RKO (cell line): ENCODE measurements at regions not wholly inside any gene's neighbourhood (a gene's known extent, or its start where the extent isn't known, plus 50 kb on each side); places are given as distances from the start of the nearest gene placed in this dataset.

ENCODE experiments used
- DNase-seq: peaks from one replicate; pipeline ENCODE4 v3.0.0-alpha.2; 2016; ENCODE audit warnings: low spot score

DNA sequence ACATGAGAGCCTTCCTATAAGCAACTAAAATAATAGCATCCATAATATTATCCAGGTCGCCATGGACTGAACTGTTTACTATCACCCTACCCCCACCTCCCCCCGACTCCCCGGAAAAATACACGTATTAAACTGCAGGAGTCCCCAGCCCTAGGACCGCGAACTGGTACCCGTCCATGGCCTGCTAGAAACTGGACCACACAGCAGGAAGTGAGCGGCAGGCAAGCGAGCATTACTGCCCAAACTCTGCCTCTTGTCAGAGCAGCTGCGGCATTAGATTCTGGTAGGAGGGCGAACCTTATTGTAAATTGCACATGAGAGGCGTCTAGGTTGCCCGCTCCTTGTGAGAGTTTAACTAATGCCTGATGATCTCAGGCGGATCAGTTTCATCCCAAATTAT is 405.8 kb upstream of the ADGRL3 start:
- no peak for DNase-seq

DNA sequence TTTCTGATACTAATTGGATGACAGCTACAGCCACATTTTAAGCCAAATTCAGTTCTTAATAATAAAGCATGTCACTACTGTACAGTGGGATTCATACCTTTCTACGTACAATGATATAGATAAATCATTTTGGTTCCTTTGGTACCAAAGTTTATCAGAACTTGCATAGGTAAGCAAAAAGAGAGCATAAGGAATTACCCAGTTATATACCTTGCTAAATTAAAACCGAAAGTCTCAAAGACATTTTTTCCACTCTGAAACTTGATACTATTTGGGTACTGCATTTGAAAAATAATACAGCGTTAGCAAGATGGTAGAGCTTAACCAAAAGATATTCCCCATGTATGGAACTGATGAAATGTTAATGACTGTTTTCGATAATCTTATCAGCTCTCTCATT is 400.9 kb upstream of the ADGRL3 start:
- DNase-seq: no peak

DNA sequence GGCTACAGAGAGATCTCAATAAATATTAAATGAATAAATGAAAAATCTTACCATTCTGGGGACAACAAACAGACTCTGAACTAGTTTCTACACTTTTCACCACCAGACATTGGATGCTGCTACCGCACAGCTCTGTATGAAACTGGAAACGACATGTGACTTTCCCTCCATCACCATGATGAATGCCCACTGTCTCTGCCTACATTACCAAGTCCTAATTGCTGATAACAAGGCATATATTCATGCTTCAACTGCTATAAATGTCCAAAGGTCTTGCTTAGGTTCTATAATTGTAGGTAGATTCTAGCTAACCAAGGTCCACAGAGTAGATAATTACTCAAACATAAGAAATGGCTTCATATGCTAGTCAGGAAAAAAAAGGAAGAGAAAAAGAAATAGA is 399.4 kb upstream of the ADGRL3 start:
- DNase-seq: no peak

DNA sequence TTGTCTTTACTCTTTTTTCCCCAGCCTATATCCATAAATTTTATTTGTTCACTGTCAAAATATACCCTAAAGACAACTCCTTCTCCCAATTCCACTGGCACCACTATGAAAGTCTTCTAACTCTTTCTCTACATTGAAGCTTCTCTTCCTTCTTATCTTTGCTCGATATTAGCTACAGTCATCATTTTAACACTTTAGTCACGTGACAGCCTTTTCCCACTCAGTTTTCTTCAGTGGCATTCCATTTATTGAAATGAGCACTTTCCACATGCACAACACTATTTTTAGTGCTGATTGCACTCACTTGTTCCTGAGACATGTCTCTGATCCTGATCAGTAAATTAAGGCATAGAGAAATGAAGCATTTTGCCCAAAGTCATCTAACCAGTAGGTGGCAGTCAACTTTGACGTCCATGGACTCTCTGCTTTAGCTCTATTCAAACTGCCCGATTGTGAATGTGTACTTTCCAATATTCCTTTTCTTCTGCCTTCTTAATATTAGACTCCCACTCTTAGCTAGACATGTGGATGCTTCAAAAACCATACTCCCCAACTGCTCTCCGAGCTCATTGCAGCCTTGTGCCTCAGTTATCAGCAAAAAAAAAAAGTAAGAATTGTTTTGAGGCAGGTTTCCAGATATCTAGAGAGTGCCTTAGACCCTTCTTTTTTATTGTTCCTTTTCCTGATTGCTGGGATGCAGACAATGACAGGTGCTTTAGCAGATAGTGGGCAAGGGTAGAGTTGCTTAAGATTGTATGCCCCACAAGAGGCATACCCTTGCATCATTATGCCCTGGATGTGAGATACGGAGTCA is 394.4 kb upstream of the ADGRL3 start:
- DNase-seq: peak; percentile 41

DNA sequence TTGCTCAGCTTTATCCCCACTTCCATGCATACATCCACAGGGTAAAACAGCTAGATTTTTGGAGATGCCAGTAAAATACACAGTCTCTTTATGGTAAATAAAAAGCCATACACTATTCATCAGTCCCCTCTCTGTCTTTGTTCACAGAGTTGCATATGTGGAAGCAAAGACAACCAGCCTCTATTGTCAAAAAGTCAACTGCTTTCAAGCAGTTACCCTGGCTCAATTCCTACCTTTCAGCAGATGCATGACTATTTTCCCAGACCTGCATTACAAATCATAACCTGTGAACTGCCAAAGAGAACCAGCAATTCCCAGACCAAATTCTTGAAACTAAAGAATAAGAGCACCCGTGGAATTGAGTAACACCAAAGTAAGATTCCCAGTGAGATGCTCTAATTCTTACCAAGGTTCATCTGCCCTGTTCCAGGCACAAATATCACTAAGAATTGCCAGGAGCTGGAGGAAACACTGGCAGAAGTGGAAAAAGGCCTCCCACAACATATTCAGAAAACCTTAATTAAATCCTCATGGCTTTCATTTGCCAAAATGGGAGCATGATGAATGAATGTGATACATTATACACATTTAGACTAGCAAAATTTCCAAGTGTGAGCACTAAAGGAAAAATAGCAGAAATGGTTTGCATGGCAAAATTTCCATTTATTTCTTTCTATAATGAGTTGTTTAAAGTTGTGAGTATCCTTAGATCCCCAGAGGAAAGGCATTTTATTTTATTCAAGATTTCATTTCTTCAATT is 391.2 kb upstream of the ADGRL3 start:
- DNase-seq: no peak

DNA sequence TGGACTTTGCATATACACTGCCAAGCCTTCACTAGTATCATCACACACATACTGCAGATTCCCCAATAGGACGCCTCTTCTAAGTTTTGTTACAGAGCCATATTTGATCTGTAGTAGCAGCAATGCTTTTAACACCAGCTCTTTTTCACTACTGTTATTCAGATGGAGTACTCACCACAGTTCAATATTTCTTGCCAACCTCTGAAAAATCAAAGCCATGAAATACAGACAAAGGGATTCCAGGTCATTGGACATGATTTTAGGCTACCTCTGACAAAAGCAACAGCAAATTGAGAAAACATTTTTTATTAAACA is 390.7 kb upstream of the ADGRL3 start:
- no peak for DNase-seq

DNA sequence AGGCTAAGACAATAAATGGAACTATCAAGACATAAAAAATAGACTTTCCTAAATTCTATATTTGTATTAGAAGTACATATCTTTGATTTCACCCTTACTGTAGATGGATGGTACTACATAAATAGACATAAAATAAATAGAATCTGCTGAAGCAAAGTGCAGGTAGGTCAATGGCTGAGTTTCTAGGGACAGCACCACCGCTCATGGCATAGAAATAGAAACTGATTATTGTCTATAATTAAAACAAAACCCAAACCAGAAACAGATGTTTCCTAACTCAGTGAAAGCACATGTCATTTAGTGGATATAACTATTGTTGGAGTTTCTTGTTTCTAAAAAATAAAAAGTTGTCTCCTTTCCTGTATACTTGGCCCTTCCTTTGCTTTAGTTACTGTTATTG is 387.3 kb upstream of the ADGRL3 start:
- DNase-seq: no peak

DNA sequence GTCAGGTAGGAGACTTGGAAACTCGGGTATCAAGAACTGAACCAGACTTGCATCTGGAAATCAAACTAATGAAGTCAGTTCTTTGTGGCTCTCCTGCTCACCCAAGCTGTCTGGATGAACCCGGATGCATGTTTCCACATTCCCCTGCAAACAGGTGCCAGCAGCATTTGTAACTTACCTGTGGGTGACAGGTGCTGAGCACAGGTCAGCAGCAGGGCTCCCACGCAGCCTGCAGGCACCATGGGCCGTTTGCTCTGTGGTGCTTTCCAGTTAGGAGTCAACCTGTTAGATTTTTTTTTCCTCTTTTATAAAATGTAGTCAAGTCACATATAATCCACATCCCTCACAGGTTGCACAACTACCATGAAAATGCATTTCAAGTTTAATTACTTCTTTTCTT is 385.6 kb upstream of the ADGRL3 start:
- DNase-seq: no peak

DNA sequence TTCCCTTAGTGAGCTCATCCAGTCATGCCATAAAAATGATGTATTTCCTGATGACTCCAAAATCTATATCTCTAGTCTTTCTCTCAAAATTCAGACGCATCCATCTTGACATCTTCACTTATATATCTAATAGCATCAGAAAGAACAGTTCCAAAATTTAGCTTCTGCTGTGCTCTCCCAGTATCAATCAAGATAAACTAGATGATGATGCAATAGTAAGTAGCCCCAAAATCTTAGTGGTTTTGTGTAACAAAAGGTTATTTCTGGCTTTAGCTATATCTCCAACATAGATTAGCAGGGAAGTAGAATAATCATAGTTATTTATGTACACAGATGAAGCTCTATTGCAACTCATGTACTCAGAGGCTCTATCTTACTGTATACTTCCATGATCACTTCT is 382.5 kb upstream of the ADGRL3 start:
- no peak for DNase-seq

DNA sequence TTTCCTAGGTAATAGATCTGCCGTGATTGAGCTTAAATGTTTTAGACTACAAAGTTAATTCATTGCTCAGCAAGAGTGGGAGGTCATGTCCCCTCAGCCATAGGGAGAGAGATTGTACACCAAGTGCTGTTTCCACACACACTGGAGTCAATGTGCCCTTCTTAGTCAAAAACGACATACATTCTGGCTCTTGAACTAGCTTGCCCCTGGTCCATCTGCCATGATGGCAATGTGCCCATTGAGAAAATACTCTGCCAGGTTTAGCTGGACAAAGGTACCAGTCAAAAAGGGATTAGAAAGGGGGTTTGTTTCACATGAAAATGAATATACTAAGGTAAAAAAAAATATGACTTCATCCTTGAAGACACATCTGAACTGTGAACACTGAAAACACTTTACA is 377.1 kb upstream of the ADGRL3 start:
- DNase-seq: no peak

DNA sequence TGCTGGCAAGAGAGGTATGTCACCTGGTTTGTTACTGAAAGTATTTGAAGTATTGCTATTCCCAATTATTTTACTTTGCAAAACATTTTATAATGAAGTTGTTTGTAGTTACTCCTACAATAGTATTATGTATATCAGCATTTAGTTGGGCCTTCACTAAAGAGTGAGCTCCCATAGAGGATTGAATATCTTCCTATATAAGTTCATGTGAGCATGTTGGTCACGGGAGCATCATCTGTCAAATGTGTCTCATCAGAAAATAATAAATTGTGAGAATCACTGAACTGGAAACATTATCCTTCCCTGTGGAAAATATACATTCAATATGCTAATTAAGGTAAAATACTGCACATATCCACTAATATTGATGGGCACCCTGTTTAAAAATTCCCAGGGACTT is 360.1 kb upstream of the ADGRL3 start:
- DNase-seq: no peak

DNA sequence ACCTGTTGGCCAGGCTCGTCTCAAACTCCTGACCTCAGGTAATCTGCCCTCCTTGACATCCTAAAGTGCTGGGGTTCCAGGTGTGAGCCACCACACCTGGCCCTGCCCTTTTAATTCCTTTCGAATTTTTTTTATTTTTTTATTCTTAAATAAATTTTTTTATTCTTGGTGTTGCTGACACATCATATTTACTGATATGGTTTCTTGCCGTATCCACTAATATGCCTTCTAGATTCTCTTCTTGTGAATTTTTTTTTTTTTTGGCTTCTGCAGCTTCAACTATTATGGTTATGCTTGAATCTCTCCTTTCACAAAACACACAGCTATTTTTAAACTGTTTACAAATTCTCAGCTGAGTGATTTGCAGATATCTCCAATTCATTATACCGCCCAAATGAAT is 353.4 kb upstream of the ADGRL3 start:
- DNase-seq: no peak

DNA sequence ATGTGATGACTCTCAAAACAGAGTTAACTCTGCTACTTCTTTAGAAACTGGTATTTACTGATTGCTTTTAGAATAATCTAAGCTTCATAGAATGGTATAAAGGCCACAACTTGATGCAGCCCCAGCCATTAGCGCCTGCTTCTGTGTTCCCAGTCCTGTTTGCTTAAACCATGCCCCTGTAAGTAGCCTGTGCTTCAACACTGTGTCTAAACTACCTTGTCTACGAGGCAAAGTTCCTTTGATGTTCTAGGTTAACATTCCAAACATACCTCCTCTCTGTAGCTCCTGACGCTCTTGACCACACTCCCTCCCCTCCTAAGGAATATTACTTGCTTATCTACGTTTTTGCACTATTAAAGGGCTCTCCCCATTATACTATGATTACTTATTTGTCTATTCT is 352.5 kb upstream of the ADGRL3 start:
- DNase-seq: no peak

DNA sequence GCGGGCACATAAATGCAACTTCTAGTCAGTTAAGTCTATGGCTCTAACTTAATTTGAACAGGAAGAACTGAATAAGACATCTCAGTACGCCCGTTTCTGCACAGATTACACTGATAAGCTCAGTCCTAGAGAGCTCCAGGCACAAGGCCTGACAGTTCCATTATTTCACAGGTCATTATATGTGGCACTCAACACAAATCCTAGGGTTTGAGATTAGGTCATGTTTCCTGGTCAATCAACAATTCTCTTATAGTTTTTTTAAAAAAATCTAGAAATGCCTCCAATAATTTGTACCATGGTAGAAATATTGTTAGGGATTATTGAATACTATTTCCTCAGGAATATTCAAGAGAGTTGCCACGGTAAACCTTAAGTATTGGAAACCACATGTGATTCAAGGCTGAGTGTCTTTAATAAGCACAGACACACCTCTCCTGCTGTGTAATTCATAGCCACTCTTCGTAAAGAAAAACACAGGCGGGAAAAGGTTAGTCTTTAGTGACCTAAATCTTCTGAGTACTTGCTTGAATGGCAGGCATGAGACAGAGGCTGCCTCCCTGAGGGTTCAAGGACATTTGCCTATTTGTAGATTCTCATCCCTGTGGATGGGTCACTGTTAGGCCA is 342.9 kb upstream of the ADGRL3 start:
- DNase-seq: no peak

DNA sequence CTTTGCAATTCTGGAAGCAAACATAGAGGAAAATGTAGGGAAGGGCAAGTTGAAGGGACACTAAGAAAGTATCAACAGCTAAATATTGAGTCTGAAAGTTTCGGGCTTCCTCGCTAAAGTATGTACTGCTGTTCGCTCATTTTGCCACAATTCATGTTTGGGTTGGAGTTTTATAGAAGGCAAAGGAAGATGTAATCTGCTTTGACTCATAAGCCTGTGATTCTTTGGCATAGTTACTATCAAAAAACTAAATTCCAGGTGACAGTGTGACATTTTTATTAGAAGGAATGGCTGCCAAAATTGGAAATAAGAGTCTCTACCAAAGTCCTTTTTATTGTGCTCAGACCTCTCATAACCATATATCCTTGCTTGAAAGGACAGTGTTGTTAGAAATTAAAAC is 336.7 kb upstream of the ADGRL3 start:
- no peak for DNase-seq

DNA sequence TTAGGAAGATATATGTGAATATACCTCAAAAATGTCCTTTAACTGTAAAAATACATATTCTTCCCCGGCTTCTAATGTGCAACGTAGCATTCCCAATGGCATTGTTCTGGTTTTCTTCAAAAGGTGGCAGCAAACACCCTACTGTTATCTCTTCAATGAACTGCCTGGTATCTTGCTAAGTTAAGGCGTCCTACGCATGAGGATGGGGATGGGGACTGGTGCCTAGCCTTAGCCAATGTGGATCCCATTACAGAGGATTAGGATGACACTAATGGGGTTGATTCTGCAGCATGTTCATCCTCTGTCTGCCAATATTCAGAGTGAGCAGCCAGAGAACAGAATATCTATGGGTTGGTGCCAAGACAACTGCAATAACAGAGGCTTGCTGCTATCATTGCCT is 334.9 kb upstream of the ADGRL3 start:
- no peak for DNase-seq

DNA sequence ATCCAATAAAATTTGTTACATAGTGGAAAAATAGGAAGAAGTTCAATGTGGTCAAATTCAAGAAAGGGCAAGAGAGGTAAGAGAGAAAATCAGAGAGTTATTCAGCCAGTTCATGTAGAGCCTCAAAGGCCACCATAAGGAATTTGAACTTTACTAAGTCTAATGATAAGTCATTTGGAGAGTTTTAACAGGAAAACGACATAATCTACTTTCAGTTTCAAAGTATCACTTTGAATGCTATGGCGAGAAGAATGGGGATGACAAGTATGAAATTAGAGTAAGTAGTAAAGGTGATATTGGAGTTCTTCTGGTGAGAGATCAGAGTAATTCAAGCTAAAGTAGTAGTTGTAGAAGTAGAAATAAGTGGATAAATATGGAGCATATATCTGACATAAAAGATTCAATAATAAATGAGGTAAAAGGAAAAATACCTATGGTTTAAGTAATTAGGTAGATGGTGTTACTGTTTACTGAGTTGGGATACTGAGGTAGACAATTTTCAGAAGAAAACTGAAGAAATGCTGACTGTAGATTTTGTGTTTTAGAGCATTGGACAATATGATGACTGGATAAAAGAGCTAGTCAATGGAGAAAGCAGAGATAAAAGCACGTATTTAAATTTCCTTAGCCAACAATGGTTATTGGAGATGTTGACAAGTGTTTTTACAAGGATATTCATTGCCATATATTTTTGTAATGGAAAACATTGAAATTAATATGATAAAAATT is 331.7 kb upstream of the ADGRL3 start:
- DNase-seq: no peak

DNA sequence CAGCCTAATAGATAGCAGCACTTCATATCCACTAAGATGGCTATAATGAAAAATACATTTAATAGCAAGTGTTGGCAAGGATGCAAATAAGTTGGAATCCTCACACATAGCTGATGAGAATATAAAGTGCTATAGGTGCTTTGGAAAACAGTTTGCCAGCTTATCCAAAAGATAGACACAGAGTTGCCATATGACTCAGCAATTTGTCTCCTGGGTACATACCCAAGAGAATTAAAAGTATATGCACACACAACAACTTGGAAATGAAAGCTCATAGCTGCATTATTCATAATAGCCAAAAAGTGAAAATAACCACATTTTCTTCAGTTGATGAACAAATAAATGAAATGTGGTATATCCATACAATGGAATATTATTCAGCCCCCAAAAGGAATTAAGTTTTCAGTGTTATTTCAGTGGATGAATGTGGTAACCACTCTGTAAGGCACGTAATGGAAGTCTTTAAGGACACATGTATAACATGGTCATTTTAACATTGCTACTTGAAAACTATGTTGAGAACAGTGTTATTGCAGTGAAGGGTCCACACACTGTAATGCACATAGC is 320.9 kb upstream of the ADGRL3 start:
- no peak for DNase-seq

DNA sequence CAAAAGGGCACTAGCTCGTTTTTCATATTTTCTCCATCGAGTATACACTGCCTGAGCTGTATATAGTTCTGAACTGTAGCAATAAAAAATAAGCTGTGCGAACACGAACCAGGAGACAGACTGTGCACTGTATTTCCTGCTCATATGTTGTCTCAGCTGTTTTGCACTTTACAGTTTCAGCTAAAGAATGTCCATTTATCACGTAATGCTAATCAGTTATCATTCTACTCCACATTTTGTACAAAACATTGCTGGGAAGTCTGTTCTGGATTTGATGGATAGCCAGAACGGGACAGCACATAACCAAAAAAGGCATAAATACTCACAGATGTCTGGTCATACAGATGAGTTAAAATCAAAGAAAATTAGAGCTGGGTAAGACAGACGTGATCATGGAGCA is 315.5 kb upstream of the ADGRL3 start:
- no peak for DNase-seq

DNA sequence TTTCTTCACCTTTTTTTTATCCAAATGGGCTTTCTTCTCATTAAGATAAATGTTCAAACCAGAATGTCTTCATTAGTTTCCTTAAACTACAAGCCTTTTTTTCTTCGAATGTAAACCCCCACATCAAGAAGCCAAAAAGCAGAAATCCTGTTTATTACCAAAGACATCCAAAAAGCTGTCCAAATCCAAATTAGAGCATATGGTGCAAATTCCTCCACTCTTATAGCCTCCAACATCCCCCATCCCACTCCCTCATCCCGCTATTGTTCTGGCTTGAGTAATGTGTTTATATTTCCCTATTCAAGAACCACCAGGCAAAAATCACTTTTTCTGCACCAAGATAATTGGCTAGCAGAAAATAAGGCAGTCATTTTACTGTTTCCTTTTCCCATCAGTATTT is 315.1 kb upstream of the ADGRL3 start:
- no peak for DNase-seq

DNA sequence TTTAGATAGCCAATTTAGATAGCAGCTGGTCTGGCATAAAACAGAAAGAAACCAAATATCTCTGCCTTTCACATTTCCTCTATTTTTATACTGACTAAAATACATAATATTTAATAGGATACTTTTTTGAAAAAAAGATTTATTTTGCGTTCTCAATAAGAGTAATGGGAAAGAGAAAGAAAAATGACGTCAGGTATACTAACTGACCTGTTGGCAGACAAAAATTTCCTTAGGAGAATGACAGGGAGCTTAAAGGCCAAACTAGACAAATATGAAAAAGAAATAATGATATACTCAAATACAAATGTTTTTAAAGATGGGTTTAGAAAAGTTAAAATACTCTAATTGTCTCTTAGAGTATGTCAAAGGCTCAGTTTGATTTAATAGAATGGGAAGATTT is 309.4 kb upstream of the ADGRL3 start:
- DNase-seq: no peak

DNA sequence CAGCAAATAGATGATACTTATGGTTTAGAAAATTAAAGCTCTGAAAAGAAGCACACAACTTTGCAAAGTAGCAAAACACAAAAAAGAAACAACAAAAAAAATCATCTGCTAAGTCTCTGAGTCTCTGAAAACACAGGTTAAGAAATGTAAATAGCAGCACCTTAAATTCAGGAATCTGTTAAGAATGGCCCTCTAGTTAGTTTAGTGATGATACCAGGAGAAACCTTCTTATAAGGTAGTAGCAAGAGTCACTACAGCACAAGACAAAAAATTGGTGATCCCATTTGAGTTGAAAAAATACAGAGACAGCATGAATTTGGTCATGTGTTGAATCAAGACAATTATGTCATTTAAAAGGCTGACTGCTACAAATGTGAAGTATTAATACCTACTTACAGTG is 308.2 kb upstream of the ADGRL3 start:
- no peak for DNase-seq

DNA sequence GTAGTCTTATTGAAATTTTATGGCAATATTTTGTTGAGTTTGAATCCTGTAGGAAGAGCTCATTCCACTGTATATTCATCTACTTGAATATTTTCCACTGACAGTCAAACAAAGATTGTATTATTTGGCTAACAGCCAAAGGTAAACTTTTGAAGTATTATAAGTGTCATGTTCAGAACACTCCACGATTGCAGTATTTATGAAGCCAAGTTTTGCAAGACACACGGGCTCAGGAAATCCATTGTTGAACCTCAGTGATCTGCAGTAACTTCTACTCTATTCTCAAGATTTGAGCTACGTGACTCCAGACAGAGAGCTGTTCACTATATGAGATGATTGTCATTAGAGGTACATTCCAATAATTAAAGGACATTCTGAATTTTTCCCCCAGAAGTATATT is 302.7 kb upstream of the ADGRL3 start:
- DNase-seq: no peak
